ENCODE measurements at regions not wholly inside any gene's neighbourhood (a gene's known extent, or its start where the extent isn't known, plus 50 kb on each side); places are given as distances from the start of the nearest gene placed in this dataset.

DNA sequence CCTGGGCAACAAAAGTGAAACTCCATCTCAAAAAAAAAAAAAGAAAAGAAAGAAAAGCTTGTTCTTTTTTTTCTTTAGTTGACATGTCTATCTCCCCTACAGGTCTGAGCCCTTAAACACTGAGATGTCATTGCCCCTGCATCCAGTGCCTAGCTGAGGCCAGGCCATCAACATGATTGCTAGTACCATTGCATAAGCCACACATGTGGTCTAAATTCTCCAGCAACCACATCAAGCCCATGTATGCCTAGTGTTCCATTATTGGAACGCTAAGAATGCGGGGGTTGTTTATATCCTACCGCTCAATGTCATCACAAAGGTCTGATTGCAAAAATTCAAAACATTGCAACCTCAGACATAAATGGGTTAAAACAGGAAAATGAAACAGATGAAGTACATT, 62.7 kb downstream of the NPTX2 start:
- DNase-seq: no peak
- WGBS (ENCODE audit: insufficient coverage, low lambda C conversion rate): 92% methylated on average over 2 of the region's 3 CpGs
- no peaks in the 10 kb centered on the region for H3K9me3 ChIP-seq (ENCODE audit: control insufficient read depth, low read depth, low read length)
- no peak overlapping the region for H3K27ac ChIP-seq (ENCODE audit: low read length)
- no peaks in the 10 kb centered on the region for H3K36me3 ChIP-seq (ENCODE audit: control insufficient read depth, insufficient read depth, low read length)
- H3K4me1 ChIP-seq (ENCODE audit: control insufficient read depth, insufficient read depth, low read length): no peaks in the 10 kb centered on the region
- no peak overlapping the region for H3K4me3 ChIP-seq (ENCODE audit: low read length)
- H3K27me3 ChIP-seq (ENCODE audit: control insufficient read depth, insufficient read depth, low read length): no peaks in the 10 kb centered on the region

DNA sequence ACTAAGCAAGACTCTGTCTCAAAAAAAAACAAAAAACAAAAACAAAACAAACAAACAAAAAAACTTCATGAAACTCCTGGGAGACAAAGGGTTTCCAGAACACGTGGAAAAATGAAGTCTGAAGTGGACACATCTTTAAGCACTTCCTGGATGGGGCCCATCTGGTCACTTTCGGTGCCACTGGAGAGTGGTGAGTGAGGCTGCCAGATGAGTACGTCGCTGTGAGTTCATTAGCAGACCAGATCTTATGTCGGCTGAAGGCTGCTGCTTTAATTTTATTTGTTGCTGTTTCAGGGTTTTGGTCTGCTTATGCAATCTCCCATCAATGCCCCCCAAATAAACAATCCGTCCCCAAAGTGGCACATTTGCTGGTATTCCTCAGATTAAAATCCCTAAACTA, 64.4 kb downstream of the NPTX2 start:
- Histone ChIP-seq H3K4me1 (ENCODE audit: control insufficient read depth, insufficient read depth, low read length) (no peaks in the 10 kb centered on the region), H3K27ac (ENCODE audit: low read length) (no peak overlapping the region), H3K36me3 (ENCODE audit: control insufficient read depth, insufficient read depth, low read length) (no peaks in the 10 kb centered on the region), H3K9me3 (ENCODE audit: control insufficient read depth, low read depth, low read length) (no peaks in the 10 kb centered on the region), H3K4me3 (ENCODE audit: low read length) (no peak overlapping the region), H3K27me3 (ENCODE audit: control insufficient read depth, insufficient read depth, low read length) (no peaks in the 10 kb centered on the region)
- no CpG with 5 or more reads among the region's 6 CpGs for WGBS (ENCODE audit: insufficient coverage, low lambda C conversion rate)
- DNase-seq: no peak

DNA sequence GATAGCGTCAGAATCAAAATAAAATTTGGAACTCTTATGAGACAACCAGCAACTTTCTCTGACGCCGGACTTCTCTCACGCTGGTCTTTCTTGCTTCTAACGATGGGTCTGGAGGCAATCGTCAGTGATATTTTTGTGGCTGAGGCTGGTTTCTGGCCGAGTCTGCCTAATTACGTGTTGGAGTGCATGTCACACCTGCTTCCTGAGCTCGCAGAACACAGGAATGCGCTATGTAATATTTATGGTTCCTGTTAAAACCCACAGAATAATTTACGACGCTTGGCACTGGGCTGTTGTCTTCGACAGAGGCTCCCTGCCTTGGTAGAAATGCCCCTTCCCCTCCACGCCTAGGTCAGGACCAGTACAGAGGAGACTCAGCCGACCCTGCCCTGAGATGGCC, 64.9 kb downstream of the NPTX2 start:
- DNase-seq: no peak
- no peaks in the 10 kb centered on the region for H3K27me3 ChIP-seq (ENCODE audit: control insufficient read depth, insufficient read depth, low read length)
- H3K27ac ChIP-seq (ENCODE audit: low read length): no peak overlapping the region
- WGBS (ENCODE audit: insufficient coverage, low lambda C conversion rate): 70% methylated on average over 5 of the region's 15 CpGs
- no peak overlapping the region for H3K4me3 ChIP-seq (ENCODE audit: low read length)
- no peaks in the 10 kb centered on the region for H3K4me1 ChIP-seq (ENCODE audit: control insufficient read depth, insufficient read depth, low read length)
- no peaks in the 10 kb centered on the region for H3K9me3 ChIP-seq (ENCODE audit: control insufficient read depth, low read depth, low read length)
- H3K36me3 ChIP-seq (ENCODE audit: control insufficient read depth, insufficient read depth, low read length): no peaks in the 10 kb centered on the region

GRCh38 chr7:98683514-98683913, 66.4 kb downstream of the NPTX2 start:
- no peaks in the 10 kb centered on the region for H3K4me1 ChIP-seq (ENCODE audit: control insufficient read depth, insufficient read depth, low read length)
- H3K9me3 ChIP-seq (ENCODE audit: control insufficient read depth, low read depth, low read length): no peaks in the 10 kb centered on the region
- H3K27me3 ChIP-seq (ENCODE audit: control insufficient read depth, insufficient read depth, low read length): no peaks in the 10 kb centered on the region
- 54% methylated on average over 1 of the region's 2 CpGs for WGBS (ENCODE audit: insufficient coverage, low lambda C conversion rate)
- no peak for DNase-seq
- H3K36me3 ChIP-seq (ENCODE audit: control insufficient read depth, insufficient read depth, low read length): no peaks in the 10 kb centered on the region
- H3K27ac ChIP-seq (ENCODE audit: low read length): no peak overlapping the region
- H3K4me3 ChIP-seq (ENCODE audit: low read length): no peak overlapping the region

DNA sequence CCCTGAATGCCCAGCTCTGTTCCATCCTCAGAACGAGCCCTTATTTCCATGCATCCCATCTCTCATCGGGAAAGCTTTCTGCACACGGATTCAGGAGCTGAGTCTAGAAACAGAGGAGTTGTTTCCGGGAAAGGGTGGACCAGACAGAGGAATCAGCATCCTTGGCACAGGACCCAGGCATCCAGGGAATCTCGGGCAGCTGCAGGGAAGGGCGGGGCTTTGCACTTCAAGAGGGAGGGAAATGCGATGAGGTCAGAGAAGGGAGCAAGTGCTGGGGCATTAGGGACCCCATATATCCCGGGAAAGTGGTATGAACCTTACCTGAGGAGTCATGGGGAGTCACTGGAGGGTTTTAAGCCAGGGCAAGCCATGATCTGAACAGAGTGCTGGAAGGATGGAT, 68.5 kb downstream of the NPTX2 start:
- no peak overlapping the region for H3K4me3 ChIP-seq (ENCODE audit: low read length)
- no CpG with 5 or more reads among the region's 8 CpGs for WGBS (ENCODE audit: insufficient coverage, low lambda C conversion rate)
- no peak overlapping the region for H3K27ac ChIP-seq (ENCODE audit: low read length)
- H3K9me3 ChIP-seq (ENCODE audit: control insufficient read depth, low read depth, low read length): no peaks in the 10 kb centered on the region
- no peaks in the 10 kb centered on the region for H3K4me1 ChIP-seq (ENCODE audit: control insufficient read depth, insufficient read depth, low read length)
- DNase-seq: no peak
- H3K27me3 ChIP-seq (ENCODE audit: control insufficient read depth, insufficient read depth, low read length): no peaks in the 10 kb centered on the region
- no peaks in the 10 kb centered on the region for H3K36me3 ChIP-seq (ENCODE audit: control insufficient read depth, insufficient read depth, low read length)

GRCh38 chr7:98686466-98687080, 69.5 kb downstream of the NPTX2 start:
- H3K27ac ChIP-seq (ENCODE audit: low read length): no peak overlapping the region
- H3K36me3 ChIP-seq (ENCODE audit: control insufficient read depth, insufficient read depth, low read length): no peaks in the 10 kb centered on the region
- no peak overlapping the region for H3K4me3 ChIP-seq (ENCODE audit: low read length)
- H3K9me3 ChIP-seq (ENCODE audit: control insufficient read depth, low read depth, low read length): peaks cover 3% of the 10 kb centered on the region
- no peaks in the 10 kb centered on the region for H3K27me3 ChIP-seq (ENCODE audit: control insufficient read depth, insufficient read depth, low read length)
- no peaks in the 10 kb centered on the region for H3K4me1 ChIP-seq (ENCODE audit: control insufficient read depth, insufficient read depth, low read length)
- no peak for DNase-seq
- 42% methylated on average over 4 of the region's 4 CpGs for WGBS (ENCODE audit: insufficient coverage, low lambda C conversion rate)

DNA sequence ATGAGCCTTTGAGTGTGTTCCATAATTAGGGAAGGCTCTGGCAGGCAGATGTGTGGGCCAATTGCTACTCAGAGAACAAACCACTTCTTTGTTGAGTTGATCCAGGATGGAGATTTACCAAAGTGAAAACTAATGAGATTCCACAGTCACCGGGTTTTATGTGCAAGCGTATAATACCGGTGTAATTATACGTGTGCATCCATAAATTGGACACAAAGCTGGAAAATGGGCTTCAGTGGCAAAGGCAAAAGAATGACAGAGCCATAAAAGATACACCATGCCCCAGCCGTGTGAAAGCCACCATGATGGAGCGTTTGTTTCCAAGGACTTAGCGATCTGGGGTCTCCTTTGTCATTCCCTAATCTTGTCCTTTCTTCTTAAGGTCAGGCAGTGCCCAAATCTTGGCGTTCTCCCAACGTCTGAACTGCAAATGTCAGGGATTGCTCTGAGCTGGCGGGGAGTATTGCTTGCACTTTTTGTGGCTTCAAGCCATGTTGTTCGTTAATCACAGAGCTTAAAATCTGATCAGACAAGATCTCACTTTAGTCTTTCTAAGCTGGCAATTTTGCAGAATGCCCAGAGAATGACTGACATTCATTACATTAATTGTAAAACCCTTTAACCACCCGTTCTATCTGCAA, 70.1 kb downstream of the NPTX2 start:
- H3K9me3 ChIP-seq (ENCODE audit: control insufficient read depth, low read depth, low read length): peaks cover 3% of the 10 kb centered on the region
- no peak overlapping the region for H3K4me3 ChIP-seq (ENCODE audit: low read length)
- no peaks in the 10 kb centered on the region for H3K36me3 ChIP-seq (ENCODE audit: control insufficient read depth, insufficient read depth, low read length)
- 74% methylated on average over 5 of the region's 12 CpGs for WGBS (ENCODE audit: insufficient coverage, low lambda C conversion rate)
- DNase-seq: peak in 1 of 2 donors; percentile 4
- H3K27ac ChIP-seq (ENCODE audit: low read length): no peak overlapping the region
- no peaks in the 10 kb centered on the region for H3K27me3 ChIP-seq (ENCODE audit: control insufficient read depth, insufficient read depth, low read length)
- no peaks in the 10 kb centered on the region for H3K4me1 ChIP-seq (ENCODE audit: control insufficient read depth, insufficient read depth, low read length)

DNA sequence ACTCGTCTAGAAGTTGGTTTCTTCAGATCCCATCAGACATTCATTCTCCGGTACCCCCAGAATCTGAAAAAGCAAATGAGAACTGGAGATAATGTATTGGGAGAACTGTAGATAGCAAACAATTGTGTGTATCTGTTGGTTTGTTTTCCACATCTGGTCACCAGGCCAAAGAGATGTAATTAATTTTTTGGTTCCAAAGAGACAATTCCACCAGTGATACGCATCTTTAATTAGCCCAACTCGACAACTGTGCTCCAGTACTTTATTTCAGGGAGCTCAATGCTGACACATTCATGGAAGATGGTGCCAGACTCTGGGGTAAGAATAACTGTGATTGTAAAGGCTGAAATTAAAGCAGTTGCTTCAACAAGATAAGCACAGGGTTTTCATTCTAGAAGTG, 74.5 kb downstream of the NPTX2 start:
- H3K36me3 ChIP-seq (ENCODE audit: control insufficient read depth, insufficient read depth, low read length): no peaks in the 10 kb centered on the region
- H3K27ac ChIP-seq (ENCODE audit: low read length): no peak overlapping the region
- peaks cover 3% of the 10 kb centered on the region for H3K9me3 ChIP-seq (ENCODE audit: control insufficient read depth, low read depth, low read length)
- no peaks in the 10 kb centered on the region for H3K4me1 ChIP-seq (ENCODE audit: control insufficient read depth, insufficient read depth, low read length)
- no peak overlapping the region for H3K4me3 ChIP-seq (ENCODE audit: low read length)
- no peak for DNase-seq
- no peaks in the 10 kb centered on the region for H3K27me3 ChIP-seq (ENCODE audit: control insufficient read depth, insufficient read depth, low read length)
- WGBS (ENCODE audit: insufficient coverage, low lambda C conversion rate): no CpG with 5 or more reads among the region's 4 CpGs

DNA sequence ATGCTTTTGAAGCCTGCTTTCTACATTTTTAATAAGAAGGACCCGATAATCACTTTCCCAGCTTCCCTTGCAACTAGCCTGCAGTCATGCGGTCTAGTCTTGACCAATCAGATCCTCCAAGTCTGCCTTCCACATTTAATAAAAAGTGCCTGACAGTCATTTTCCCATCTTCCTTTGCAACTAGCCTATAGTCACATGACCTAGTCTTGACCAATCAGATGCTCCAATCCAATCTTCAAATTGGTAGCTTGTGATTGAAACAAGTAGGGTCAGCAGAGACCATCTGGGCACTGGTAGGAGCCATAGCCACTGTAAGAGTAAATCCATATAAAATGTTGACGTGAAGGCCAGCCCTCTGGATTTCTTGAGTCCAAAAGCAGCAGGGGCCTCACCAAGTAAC, 80.0 kb downstream of the NPTX2 start:
- H3K27me3 ChIP-seq (ENCODE audit: control insufficient read depth, insufficient read depth, low read length): no peaks in the 10 kb centered on the region
- no peaks in the 10 kb centered on the region for H3K9me3 ChIP-seq (ENCODE audit: control insufficient read depth, low read depth, low read length)
- no peaks in the 10 kb centered on the region for H3K4me1 ChIP-seq (ENCODE audit: control insufficient read depth, insufficient read depth, low read length)
- DNase-seq: no peak
- H3K36me3 ChIP-seq (ENCODE audit: control insufficient read depth, insufficient read depth, low read length): no peaks in the 10 kb centered on the region
- no peak overlapping the region for H3K4me3 ChIP-seq (ENCODE audit: low read length)
- 50% methylated on average over 2 of the region's 3 CpGs for WGBS (ENCODE audit: insufficient coverage, low lambda C conversion rate)
- H3K27ac ChIP-seq (ENCODE audit: low read length): no peak overlapping the region

DNA sequence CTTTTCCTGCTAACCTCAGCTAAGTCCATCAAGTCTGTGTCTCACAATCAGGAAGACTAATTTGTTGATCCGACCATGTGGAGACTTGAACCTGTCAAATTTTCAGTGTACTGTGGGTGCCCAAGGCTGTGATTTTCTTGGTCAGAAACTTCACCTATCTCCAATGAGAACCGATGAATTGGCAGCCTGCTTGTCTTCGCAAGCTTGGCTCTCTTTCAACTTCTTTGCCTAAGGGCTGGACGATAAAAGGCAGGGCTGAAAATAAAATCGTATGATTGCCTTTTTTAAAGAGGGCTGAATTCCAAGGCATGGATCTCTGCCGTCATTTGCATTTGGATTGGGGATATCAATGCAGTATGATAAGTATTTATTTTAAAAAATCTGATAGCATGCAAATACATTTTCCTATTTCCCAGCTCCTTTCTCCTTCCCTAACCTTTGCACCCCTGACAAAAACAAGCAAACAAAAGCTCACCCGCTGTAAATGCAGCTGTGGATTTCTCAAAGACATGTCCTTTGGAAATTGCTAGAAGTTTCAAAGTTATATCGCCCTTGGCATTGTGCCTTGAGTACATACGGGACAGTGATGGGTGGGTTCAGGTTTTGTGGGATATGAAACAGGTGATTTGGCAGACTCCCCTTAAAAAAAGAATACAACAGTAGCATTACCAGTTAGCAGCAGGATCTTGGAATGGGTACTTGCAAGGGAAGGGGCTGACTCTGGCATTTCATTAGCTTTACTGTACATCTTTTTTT, 80.6 kb downstream of the NPTX2 start:
- no peak overlapping the region for H3K27ac ChIP-seq (ENCODE audit: low read length)
- DNase-seq: no peak
- H3K27me3 ChIP-seq (ENCODE audit: control insufficient read depth, insufficient read depth, low read length): no peaks in the 10 kb centered on the region
- H3K9me3 ChIP-seq (ENCODE audit: control insufficient read depth, low read depth, low read length): no peaks in the 10 kb centered on the region
- WGBS (ENCODE audit: insufficient coverage, low lambda C conversion rate): 93% methylated on average over 3 of the region's 9 CpGs
- H3K4me1 ChIP-seq (ENCODE audit: control insufficient read depth, insufficient read depth, low read length): no peaks in the 10 kb centered on the region
- H3K4me3 ChIP-seq (ENCODE audit: low read length): no peak overlapping the region
- no peaks in the 10 kb centered on the region for H3K36me3 ChIP-seq (ENCODE audit: control insufficient read depth, insufficient read depth, low read length)

Data from large intestine (tissue), 3 donors.